Mucosa of descending colon (tissue), 3 donors: ENCODE measurements at regions not wholly inside any gene's neighbourhood (a gene's known extent, or its start where the extent isn't known, plus 50 kb on each side); places are given as distances from the start of the nearest gene placed in this dataset.
A peak's percentile ranks its signal among the peaks of the same experiment; 100 is the strongest.
"Not testable (repeated sequence)": the region's sequence is repeated elsewhere in the genome, so short reads cannot be mapped to it uniquely, and the experiment has no call there.

Experiments
- ATAC-seq: fragments of 200-7000 bp; cut with Tn5 transposase; one replicate; pipeline ENCODE4 v1.9.1; 2020; ENCODE audit warnings: mild to moderate bottlenecking, moderate library complexity
- DNase-seq, 3 donors: peaks; one replicate each; pipeline ENCODE4 v3.0.0-alpha.2; 2020
- H3K36me3 ChIP-seq: fragments of 200-600 bp; one replicate; pipeline ENCODE4 v1.8.0; 2021; ENCODE audit warnings: low read depth, mild to moderate bottlenecking
- H3K4me1 ChIP-seq: fragments of 200-600 bp; one replicate; pipeline ENCODE4 v1.8.0; 2021; ENCODE audit warnings: low read depth, mild to moderate bottlenecking
- H3K4me3 ChIP-seq: fragments of 200-600 bp; one replicate; pipeline ENCODE4 v1.8.0; 2021; ENCODE audit warnings: mild to moderate bottlenecking
- H3K9me3 ChIP-seq: fragments of 200-600 bp; one replicate; pipeline ENCODE4 v1.8.0; 2021; ENCODE audit warnings: mild to moderate bottlenecking
- CTCF ChIP-seq: fragments of 200-600 bp; IDR thresholded peaks from one replicate; pipeline ENCODE4 v1.8.0; 2022; ENCODE audit warnings: antibody characterized with exemption, mild to moderate bottlenecking
- intact Hi-C, 2 donors: fragments of 100-400 bp; cut with DNase I in 1 of 2; cut with micrococcal nuclease in 1 of 2; formaldehyde crosslinking; loops; one replicate each; pipeline versions ENCODE4 v1.11.0 to v1.11.1; 2022; cut with DNase I, micrococcal nuclease
- donor health status: DM: no; HTN: no; CAD: no; lungs with moderate emphysema.
- donor health status: DM: no; HTN: no; CAD: no.
- donor health status: DM: no; HTN: yes; CAD: no.

DNA sequence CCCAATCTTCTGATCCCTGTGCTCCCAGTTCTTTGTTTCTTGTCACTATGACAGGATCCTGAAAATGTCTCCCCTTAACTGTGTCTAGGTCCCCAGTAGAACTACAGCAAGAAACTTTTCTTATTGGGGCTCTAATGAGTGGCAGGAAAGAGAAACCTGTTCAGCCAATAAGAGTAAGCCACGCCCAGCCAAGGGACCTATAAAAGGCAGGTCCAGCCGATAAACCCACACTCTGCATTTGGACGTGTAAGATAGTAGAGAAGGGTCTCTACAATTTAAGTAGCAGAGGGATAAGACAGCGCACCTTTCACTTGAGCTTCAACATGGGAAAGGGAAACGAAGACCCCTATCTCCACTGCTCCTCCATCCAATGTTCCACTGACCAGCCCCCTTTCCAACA, 149.9 kb downstream of the LMLN start:
- ATAC-seq: no peak

GRCh38 chr3:198112031-198112430, 152.0 kb downstream of the LMLN start:
- no peak for TF ChIP-seq CTCF
- intact Hi-C loops: no loop called here
- Histone ChIP-seq H3K4me3 (no peak overlapping the region), H3K9me3 (no peaks in the 10 kb centered on the region), H3K36me3 (no peaks in the 10 kb centered on the region), H3K4me1 (no peaks in the 10 kb centered on the region)
- ATAC-seq (no peak), DNase-seq (no peak)

More for the DNA sequence above, 149.9 kb downstream of the LMLN start:
- no peaks in the 10 kb centered on the region for H3K9me3 ChIP-seq
- no peak for DNase-seq
- TF ChIP-seq CTCF: no peak
- intact Hi-C loops: no loop called here
- no peaks in the 10 kb centered on the region for H3K36me3 ChIP-seq
- H3K4me3 ChIP-seq: no peak overlapping the region
- no peaks in the 10 kb centered on the region for H3K4me1 ChIP-seq

- ATAC-seq: no peak
- peak in 2 of 3 donors; percentile 7 to 55 for DNase-seq
- Histone ChIP-seq H3K36me3 (no peaks in the 10 kb centered on the region), H3K9me3 (no peaks in the 10 kb centered on the region), H3K4me3 (no peak overlapping the region), H3K4me1 (no peaks in the 10 kb centered on the region)
- no peak for TF ChIP-seq CTCF
- intact Hi-C loops: no loop called here
Observed at GRCh38 chr3:198113206-198114053, 153.4 kb downstream of the LMLN start.

DNA sequence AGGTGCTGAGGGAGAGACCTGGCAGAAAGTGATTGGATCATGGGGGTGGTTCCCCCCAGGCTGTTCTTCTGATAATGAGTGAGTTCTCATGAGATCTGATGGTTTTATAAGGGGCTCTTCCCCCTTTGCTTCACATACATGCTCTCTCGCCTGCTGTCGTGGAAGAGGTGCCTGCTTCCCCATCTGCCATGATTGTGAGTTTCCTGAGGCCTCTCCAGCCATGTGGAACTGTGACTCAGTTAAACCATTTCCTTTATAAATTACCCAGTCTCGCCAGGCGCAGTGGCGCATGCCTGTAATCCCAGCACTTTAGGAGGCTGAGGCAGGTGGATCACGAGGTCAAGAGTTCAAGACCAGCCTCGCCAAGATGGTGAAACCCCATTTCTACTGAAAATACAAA, 154.5 kb downstream of the LMLN start:
- H3K9me3 ChIP-seq, DNase-seq, intact Hi-C loops, H3K4me1 ChIP-seq, ATAC-seq, H3K36me3 ChIP-seq, H3K4me3 ChIP-seq: not testable (repeated sequence)

DNA sequence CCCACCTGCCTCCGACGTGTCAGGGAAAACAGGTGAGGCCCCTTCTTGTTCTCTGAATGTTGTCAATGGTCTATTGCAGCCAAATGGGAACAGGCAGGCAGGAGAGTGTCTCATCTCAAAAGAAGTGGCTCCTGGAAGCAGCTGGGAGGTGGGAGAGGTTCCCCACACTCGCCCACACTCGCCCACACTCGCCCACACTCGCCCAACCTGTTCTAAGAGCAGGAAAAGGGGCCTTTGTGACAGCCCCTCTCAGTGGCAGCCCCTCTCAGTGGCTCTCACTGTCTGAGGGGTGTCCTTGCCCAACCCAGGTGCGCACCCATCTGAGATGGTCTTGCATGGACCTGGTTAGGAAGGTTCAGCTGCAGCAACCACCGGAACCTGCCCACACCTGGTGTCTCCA, 162.2 kb downstream of the LMLN start:
- ATAC-seq, H3K4me1 ChIP-seq, H3K4me3 ChIP-seq, H3K36me3 ChIP-seq, DNase-seq, intact Hi-C loops, H3K9me3 ChIP-seq: not testable (repeated sequence)

DNA sequence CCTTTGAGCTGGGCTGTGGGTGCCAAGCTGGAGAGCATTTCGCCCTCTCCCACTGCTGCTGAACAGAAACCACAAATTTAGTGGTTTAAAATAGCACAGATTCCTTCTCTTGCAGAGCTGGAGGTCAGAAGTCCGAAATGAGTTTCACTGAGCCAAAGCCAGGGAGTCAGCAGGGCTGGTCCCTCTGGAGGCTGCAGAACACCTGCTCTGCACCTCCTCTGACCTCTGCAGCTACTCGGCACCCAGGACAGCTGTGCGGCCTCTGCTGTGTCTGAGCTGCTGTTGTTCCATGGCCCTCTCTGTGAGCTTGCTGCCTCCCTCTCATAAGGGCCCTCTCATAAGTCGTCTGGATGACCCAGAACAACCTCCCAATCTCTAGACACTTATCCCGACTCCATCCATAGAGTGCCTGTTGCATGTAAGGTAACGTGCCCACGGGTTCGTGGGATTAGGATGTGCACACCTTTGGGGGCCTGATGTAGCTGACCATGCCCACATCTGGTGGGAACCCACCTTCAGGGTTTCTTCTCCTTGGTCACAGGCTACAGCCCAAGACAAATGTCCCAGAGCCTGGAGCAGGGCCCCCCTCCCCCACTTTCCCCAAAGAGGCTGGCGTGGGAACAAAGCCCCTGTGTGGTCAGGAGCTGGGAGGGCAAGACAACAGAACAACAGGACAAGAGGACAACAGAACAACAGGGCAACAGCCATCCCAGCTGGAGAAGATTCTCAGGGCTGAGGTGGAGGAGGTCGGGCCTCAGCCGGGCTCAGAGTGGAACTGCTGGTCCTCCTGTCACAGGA, 177.2 kb downstream of the LMLN start:
- intact Hi-C loops, H3K9me3 ChIP-seq, ATAC-seq, H3K4me1 ChIP-seq, H3K36me3 ChIP-seq, H3K4me3 ChIP-seq, DNase-seq: not testable (repeated sequence)

DNA sequence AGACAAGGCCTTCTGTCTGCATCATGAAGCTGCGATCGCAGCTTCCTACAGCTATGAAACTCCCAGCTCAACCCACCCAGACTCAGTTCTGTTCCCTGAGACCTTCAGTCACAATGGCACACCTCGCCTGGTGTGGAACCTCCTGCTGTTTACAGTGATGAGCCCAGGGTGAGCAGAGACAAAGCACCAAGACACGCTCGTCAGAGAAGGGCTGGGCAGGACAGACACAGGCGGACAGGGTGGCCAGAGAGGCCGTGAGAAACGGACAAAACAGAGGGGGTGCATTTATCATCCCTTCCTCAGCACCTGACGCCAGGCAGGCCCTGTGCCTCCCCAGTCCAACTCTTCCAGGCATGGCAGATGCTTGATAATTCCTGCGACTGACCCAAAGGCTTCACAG, 178.2 kb downstream of the LMLN start:
- H3K4me3 ChIP-seq, DNase-seq, ATAC-seq, H3K4me1 ChIP-seq, intact Hi-C loops, H3K9me3 ChIP-seq, H3K36me3 ChIP-seq: not testable (repeated sequence)

- H3K4me3 ChIP-seq, H3K36me3 ChIP-seq, DNase-seq, intact Hi-C loops, ATAC-seq, H3K4me1 ChIP-seq, H3K9me3 ChIP-seq: not testable (repeated sequence)
Observed at GRCh38 chr3:198139037-198139436, 179.0 kb downstream of the LMLN start.

DNA sequence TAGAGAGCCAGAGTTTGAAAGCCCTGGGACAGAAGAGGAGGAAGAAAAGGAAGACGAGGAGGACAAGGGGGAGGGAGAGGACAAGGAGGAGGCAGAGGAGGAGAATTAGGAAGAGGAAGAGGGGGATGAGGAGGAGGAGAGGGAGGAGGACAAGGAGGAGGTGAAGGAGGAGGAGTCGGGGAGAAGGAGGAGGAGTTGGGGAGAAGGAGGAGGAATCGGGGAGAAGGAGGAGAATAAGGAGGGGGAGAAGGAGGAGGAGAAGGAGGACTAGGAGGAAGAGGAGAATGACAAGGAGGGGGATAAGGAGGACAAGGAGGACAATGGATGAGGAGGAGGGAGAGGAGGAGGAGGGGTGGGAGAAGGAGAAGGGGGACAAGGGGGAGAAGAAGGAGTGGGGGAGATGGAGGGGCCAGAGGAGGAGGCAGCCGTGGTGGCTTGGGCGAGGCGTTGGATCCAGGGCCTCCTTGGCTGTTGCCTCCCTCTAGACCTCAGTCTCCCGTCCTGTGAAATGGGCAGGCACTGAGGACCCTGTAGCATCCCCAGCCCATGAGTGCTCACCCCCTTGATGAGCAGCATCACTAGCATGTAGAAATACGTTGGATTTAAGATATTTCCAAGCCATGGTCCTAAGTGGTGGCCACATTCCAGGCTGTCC, 179.6 kb downstream of the LMLN start:
- intact Hi-C loops, H3K4me1 ChIP-seq, H3K9me3 ChIP-seq, H3K36me3 ChIP-seq, DNase-seq, H3K4me3 ChIP-seq: not testable (repeated sequence)
- peak; percentile 9 for ATAC-seq

- H3K36me3 ChIP-seq, DNase-seq, ATAC-seq, H3K4me1 ChIP-seq, H3K4me3 ChIP-seq, H3K9me3 ChIP-seq, intact Hi-C loops: not testable (repeated sequence)
Observed at GRCh38 chr3:198143300-198144137, 183.5 kb downstream of the LMLN start.
